ENCODE measurements at regions not wholly inside any gene's neighbourhood (a gene's known extent, or its start where the extent isn't known, plus 50 kb on each side); places are given as distances from the start of the nearest gene placed in this dataset.

- Mint-ChIP-seq H3K9me3 (no peaks in the 10 kb centered on the region), H3K4me3 (no peak overlapping the region), H3K36me3 (ENCODE audit: low read depth) (no peaks in the 10 kb centered on the region), H3K4me1 (ENCODE audit: low read depth) (no peaks in the 10 kb centered on the region), H3K27me3 (no peaks in the 10 kb centered on the region), H3K27ac (no peak overlapping the region)
- no peak for TF ChIP-seq CTCF (IDR thresholded peaks at IDR 0.05)
- POLR2A ChIA-PET = no interaction called here
- intact Hi-C loops (cut with micrococcal nuclease) = no loop called here
- CTCF ChIA-PET = no interaction called here
- DNase-seq = no peak
- ATAC-seq = no peak
Observed at GRCh38 chr20:25135031-25135430, 53.1 kb upstream of the VSX1 start.

DNA sequence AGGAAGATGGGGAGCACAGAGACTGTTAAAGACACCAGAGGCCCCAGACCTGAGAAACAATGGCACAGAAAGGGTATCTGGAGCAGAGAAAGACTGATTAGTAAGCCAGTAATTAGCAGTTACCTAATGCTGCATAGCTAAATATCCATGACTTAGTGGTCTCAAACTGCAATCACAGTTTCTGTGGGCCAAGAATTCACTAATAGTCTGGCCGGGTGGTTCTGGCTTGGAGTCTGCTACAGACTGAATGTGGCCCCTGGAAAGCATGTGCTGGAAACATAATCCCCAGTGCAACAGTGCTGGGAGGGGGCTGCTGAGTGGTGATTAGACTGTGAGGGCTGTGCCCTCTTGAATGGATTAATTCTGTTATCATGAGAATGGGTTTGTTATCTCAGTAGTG lies 54.1 kb upstream of the VSX1 start:
- H3K27ac Mint-ChIP-seq = no peak overlapping the region
- CTCF ChIA-PET = interaction anchor here (1.2 kb wide), 1 partner anchor 43 kb away, joined by 3 read pairs; no protein-coding TSS in a partner anchor
- POLR2A ChIA-PET = no interaction called here
- no peaks in the 10 kb centered on the region for H3K36me3 Mint-ChIP-seq (ENCODE audit: low read depth)
- intact Hi-C loops (cut with micrococcal nuclease) = no loop called here
- H3K4me1 Mint-ChIP-seq (ENCODE audit: low read depth) = no peaks in the 10 kb centered on the region
- ATAC-seq = no peak
- no peak for DNase-seq
- TF ChIP-seq CTCF (IDR thresholded peaks at IDR 0.05) = no peak
- no peaks in the 10 kb centered on the region for H3K27me3 Mint-ChIP-seq
- H3K4me3 Mint-ChIP-seq = no peak overlapping the region
- no peaks in the 10 kb centered on the region for H3K9me3 Mint-ChIP-seq

GRCh38 chr20:25136643-25137559 lies 55.0 kb upstream of the VSX1 start:
- no peak for ATAC-seq
- no peak for DNase-seq
- Mint-ChIP-seq H3K27ac (no peak overlapping the region), H3K27me3 (no peaks in the 10 kb centered on the region), H3K4me3 (no peak overlapping the region), H3K9me3 (no peaks in the 10 kb centered on the region), H3K4me1 (ENCODE audit: low read depth) (no peaks in the 10 kb centered on the region), H3K36me3 (ENCODE audit: low read depth) (no peaks in the 10 kb centered on the region)
- no peak for TF ChIP-seq CTCF (IDR thresholded peaks at IDR 0.05)
- ChIA-PET CTCF (interaction anchor here (0.6 to 1.2 kb wide), 2 partner anchors 16 to 42 kb away, joined by 3 read pairs; no protein-coding TSS in a partner anchor), POLR2A (no interaction called here)
- intact Hi-C loops (cut with micrococcal nuclease) = no loop called here

DNA sequence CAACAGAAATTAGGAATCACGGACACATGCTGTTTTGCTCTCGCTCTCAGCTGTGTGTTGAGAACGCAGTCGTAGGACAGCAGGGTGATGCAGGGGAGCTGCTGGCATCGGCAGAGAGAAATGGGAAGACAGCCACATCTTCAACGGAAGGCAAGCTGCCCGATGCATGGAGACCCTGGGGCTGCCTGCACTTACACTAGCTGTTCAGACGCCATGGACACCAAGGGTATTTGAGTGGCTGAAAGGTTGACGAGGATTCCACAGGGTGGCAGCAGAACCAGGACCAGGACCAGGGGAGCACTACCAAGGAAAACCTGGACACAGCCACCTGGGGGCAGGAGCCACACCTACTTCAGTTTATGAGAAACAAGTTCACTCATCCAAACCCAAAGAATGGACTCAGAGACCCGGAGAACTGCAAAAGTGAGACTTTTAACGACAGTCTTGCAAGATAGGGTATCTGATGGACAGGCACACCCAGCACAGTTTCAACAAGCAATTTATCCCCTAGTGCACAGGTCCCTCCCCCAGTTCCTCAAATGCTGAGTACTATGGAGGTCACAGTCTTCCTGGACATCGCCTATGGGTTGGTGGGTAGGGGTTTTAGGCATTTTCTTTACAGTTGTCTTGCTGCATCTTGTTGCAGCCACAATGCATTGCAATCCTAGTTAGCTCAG lies 56.3 kb upstream of the ENTPD6 start:
- CTCF ChIA-PET = no interaction called here

More for the DNA sequence above, 56.3 kb upstream of the ENTPD6 start:
- no peaks in the 10 kb centered on the region for H3K27me3 Mint-ChIP-seq
- peak; percentile 13 for DNase-seq
- ATAC-seq = no peak
- intact Hi-C loops (cut with micrococcal nuclease) = no loop called here
- no peak overlapping the region for H3K4me3 Mint-ChIP-seq
- TF ChIP-seq CTCF (IDR thresholded peaks at IDR 0.05) = no peak
- H3K36me3 Mint-ChIP-seq (ENCODE audit: low read depth) = no peaks in the 10 kb centered on the region
- no peak overlapping the region for H3K27ac Mint-ChIP-seq
- H3K4me1 Mint-ChIP-seq (ENCODE audit: low read depth) = no peaks in the 10 kb centered on the region
- no peaks in the 10 kb centered on the region for H3K9me3 Mint-ChIP-seq
- POLR2A ChIA-PET = no interaction called here

Data from activated CD8-positive, alpha-beta T cell treated with anti-CD3 and anti-CD28 coated beads for 36 hours (primary cell).